HCT116 (cell line): ENCODE measurements at regions not wholly inside any gene's neighbourhood (a gene's known extent, or its start where the extent isn't known, plus 50 kb on each side); places are given as distances from the start of the nearest gene placed in this dataset.

Experiments used
- ATAC-seq: fragments of 200-7000 bp; cut with Tn5 transposase; 2 replicates; pipeline ENCODE4 v1.9.1; 2020; ENCODE audit warnings: mild to moderate bottlenecking, moderate library complexity
- BruUV-seq: library from RNA; stranded (reverse); fragments of 400-500 nt; replicated peaks from 2 replicates; lab custom pipeline; 2021; lab: Mats Ljungman, UMichigan
- CTCF ChIA-PET: fragments of 300-600 bp; sonication (Branson Sonifier 250); formaldehyde crosslinking; loops from one replicate; lab custom pipeline; 2021; ENCODE audit warnings: antibody characterized with exemption; lab: Charles Lee
- POLR2A ChIA-PET: fragments of 300-600, 350-600 bp; sonication (Branson Sonifier 250); formaldehyde crosslinking; loops from one replicate; lab custom pipeline; 2021; ENCODE audit warnings: antibody characterized with exemption; lab: Charles Lee
- RAD21 ChIA-PET, 2 experiments: fragments of 300-600 bp; sonication (Branson Sonifier 250); formaldehyde crosslinking; loops; one replicate each; lab custom pipeline; 2023; ENCODE audit warnings: low total read pairs in 2 of 2; ENCODE audit not compliant: uncharacterized antibody in 2 of 2, unreplicated experiment in 2 of 2, low non-redundant PET in 1 of 2; lab: Charles Lee
- DNase-seq: peaks from one replicate; pipeline ENCODE4 v3.0.0-alpha.2; 2010; ENCODE audit warnings: low read depth, low spot score
- H2AFZ ChIP-seq: fragments of 200-600 bp; shearing (Covaris generic), sonication (generic); 2 replicates; pipeline ENCODE4 v1.6.1; 2017; ENCODE audit warnings: low read depth, mixed run types, mixed read lengths, antibody characterized with exemption, low read length; ENCODE audit not compliant: poor library complexity, severe bottlenecking
- H3K27ac ChIP-seq: 2 replicates; pipeline ENCODE4 v1.5.1; 2012; ENCODE audit warnings: low read depth, low read length
- H3K27me3 ChIP-seq: fragments of 200-600 bp; sonication (generic); 2 replicates; pipeline ENCODE4 v1.6.1; 2016; ENCODE audit warnings: mixed run types, low read length, mixed read lengths; ENCODE audit not compliant: insufficient read depth
- H3K36me3 ChIP-seq, 2 experiments: fragments of 200-500 bp in 1 of 2; fragments of 200-600 bp in 1 of 2; sonication (Bioruptor generic) in 1 of 2; sonication (generic) in 1 of 2; 2 replicates each; pipeline versions ENCODE4 v1.5.1 to v1.6.1; 2014 to 2016; ENCODE audit warnings: low read length in 2 of 2, inconsistent platforms in 1 of 2, mixed read lengths in 1 of 2, mixed run types in 1 of 2; ENCODE audit not compliant: insufficient read depth in 2 of 2, control insufficient read depth in 1 of 2
- H3K4me1 ChIP-seq, 2 experiments: fragments of 200-600 bp in 1 of 2; sonication (generic) in 1 of 2; 2 replicates each; pipeline versions ENCODE4 v1.5.1 to v1.6.1; 2012 to 2017; ENCODE audit warnings: low read length in 2 of 2, inconsistent platforms in 1 of 2, mild to moderate bottlenecking in 1 of 2, mixed read lengths in 1 of 2, mixed run types in 1 of 2, moderate library complexity in 1 of 2; ENCODE audit not compliant: insufficient read depth in 2 of 2, control insufficient read depth in 1 of 2
- H3K4me2 ChIP-seq: fragments of 200-600 bp; sonication (generic); 2 replicates; pipeline ENCODE4 v1.6.1; 2017; ENCODE audit warnings: mixed run types, low read length, mixed read lengths
- H3K4me3 ChIP-seq, 2 experiments: fragments of 200-600 bp in 1 of 2; sonication (generic) in 1 of 2; replicated peaks in 1 of 2; 2 replicates each; pipeline ENCODE4 v1.5.1; 2011 to 2016; ENCODE audit warnings: low read length in 2 of 2, control low read depth in 1 of 2, low read depth in 1 of 2, mild to moderate bottlenecking in 1 of 2, mixed read lengths in 1 of 2, mixed run types in 1 of 2
- H3K79me2 ChIP-seq: fragments of 200-600 bp; sonication (generic); 2 replicates; pipeline ENCODE4 v1.6.1; 2017; ENCODE audit warnings: mild to moderate bottlenecking, mixed run types, low read length, moderate library complexity, mixed read lengths; ENCODE audit not compliant: insufficient read depth
- H3K9ac ChIP-seq: fragments of 200-600 bp; sonication (generic); 2 replicates; pipeline ENCODE4 v1.6.1; 2016; ENCODE audit warnings: low read length, mixed read lengths
- H3K9me2 ChIP-seq: fragments of 200-600 bp; sonication (generic), shearing (Covaris generic); 2 replicates; pipeline ENCODE4 v1.6.1; 2017; ENCODE audit warnings: mixed run types, mild to moderate bottlenecking, moderate library complexity; ENCODE audit not compliant: insufficient read depth
- H3K9me3 ChIP-seq, 2 experiments: fragments of 200-500 bp in 1 of 2; fragments of 200-600 bp in 1 of 2; sonication (Bioruptor generic) in 1 of 2; sonication (generic) in 1 of 2; 2 replicates each; pipeline ENCODE4 v1.6.1; 2014 to 2017; ENCODE audit warnings: low read length in 2 of 2, mixed read lengths in 2 of 2, inconsistent platforms in 1 of 2, low read depth in 1 of 2, mild to moderate bottlenecking in 1 of 2, mixed run types in 1 of 2, moderate library complexity in 1 of 2; ENCODE audit not compliant: control insufficient read depth in 1 of 2, insufficient read depth in 1 of 2
- H4K20me1 ChIP-seq: fragments of 200-600 bp; sonication (generic), shearing (Covaris generic); 2 replicates; pipeline ENCODE4 v1.6.1; 2017; ENCODE audit warnings: mixed run types, mild to moderate bottlenecking, moderate library complexity; ENCODE audit not compliant: insufficient read depth
- EGR1 ChIP-seq: IDR thresholded peaks from 2 replicates; pipeline ENCODE4 v1.6.1; 2012; ENCODE audit warnings: low read depth
- MAX ChIP-seq: IDR thresholded peaks from 2 replicates; pipeline ENCODE4 v1.6.1; 2012
- POLR2AphosphoS5 ChIP-seq: IDR thresholded peaks from 2 replicates; pipeline ENCODE4 v1.6.1; 2011; ENCODE audit warnings: mild to moderate bottlenecking, low read depth, low read length, moderate library complexity
- SP1 ChIP-seq: IDR thresholded peaks from 2 replicates; pipeline ENCODE4 v1.6.1; 2012; ENCODE audit warnings: low read depth
- ZNF274 ChIP-seq: fragments of 200-500 bp; sonication (Bioruptor generic); IDR thresholded peaks from 2 replicates; pipeline ENCODE4 v1.6.1; 2014; ENCODE audit warnings: mild to moderate bottlenecking, low read depth, low read length, inconsistent platforms
- intact Hi-C: fragments of 100-400 bp; cut with micrococcal nuclease; formaldehyde crosslinking; loops from 2 replicates; pipeline ENCODE4 v1.10.0; 2022
- TF ChIP-seq, protein P1 (sequence below): IDR thresholded peaks from 2 replicates; pipeline ENCODE4 v1.6.1; 2012; ENCODE audit warnings: low read depth

DNA sequence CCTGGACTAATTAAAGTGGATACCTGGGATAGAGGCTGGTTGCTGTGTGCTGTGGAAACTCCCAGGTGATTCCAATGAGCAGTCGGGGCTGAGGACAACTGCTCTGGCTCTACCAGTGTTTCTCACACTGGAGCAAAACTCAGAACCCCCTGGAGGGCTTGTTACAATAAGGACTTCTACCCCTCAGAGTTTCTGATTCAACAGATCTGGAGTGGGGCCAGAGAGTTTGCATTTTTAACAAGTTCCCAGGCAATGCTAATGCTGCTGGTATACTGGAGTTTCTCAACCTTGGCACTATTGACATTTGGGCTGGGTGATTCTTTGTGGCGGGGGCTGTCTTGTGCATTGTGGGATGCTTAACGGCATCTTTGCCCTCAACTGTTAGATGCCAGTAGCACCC lies 353.7 kb downstream of the MIAT start:
- no peaks in the 10 kb centered on the region for H3K4me1 ChIP-seq
- H3K9me3 ChIP-seq = no peaks in the 10 kb centered on the region
- no peaks in the 10 kb centered on the region for H3K36me3 ChIP-seq
- DNase-seq = no peak
- BruUV-seq = no TSS peak
- POLR2A ChIA-PET = no interaction called here
- no peaks in the 10 kb centered on the region for H3K79me2 ChIP-seq
- no peak for ATAC-seq
- no peak overlapping the region for H2AFZ ChIP-seq
- no peak overlapping the region for H3K27ac ChIP-seq
- H3K4me3 ChIP-seq = no peak overlapping the region
- H3K4me2 ChIP-seq = no peak overlapping the region
- RAD21 ChIA-PET = no interaction called here
- H3K27me3 ChIP-seq = peaks cover 45% of the 10 kb centered on the region
- H4K20me1 ChIP-seq = no peaks in the 10 kb centered on the region
- no peak overlapping the region for H3K9ac ChIP-seq
- TF ChIP-seq, protein P1, sequence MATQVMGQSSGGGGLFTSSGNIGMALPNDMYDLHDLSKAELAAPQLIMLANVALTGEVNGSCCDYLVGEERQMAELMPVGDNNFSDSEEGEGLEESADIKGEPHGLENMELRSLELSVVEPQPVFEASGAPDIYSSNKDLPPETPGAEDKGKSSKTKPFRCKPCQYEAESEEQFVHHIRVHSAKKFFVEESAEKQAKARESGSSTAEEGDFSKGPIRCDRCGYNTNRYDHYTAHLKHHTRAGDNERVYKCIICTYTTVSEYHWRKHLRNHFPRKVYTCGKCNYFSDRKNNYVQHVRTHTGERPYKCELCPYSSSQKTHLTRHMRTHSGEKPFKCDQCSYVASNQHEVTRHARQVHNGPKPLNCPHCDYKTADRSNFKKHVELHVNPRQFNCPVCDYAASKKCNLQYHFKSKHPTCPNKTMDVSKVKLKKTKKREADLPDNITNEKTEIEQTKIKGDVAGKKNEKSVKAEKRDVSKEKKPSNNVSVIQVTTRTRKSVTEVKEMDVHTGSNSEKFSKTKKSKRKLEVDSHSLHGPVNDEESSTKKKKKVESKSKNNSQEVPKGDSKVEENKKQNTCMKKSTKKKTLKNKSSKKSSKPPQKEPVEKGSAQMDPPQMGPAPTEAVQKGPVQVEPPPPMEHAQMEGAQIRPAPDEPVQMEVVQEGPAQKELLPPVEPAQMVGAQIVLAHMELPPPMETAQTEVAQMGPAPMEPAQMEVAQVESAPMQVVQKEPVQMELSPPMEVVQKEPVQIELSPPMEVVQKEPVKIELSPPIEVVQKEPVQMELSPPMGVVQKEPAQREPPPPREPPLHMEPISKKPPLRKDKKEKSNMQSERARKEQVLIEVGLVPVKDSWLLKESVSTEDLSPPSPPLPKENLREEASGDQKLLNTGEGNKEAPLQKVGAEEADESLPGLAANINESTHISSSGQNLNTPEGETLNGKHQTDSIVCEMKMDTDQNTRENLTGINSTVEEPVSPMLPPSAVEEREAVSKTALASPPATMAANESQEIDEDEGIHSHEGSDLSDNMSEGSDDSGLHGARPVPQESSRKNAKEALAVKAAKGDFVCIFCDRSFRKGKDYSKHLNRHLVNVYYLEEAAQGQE = no peak
- TF ChIP-seq POLR2AphosphoS5 (no peak), MAX (no peak), ZNF274 (no peak), EGR1 (no peak)
- TF ChIP-seq, all 23 proteins: peak for 0
- no peaks in the 10 kb centered on the region for H3K9me2 ChIP-seq
- intact Hi-C loops = no loop called here
- CTCF ChIA-PET = no interaction called here

- Histone ChIP-seq H3K4me1 (no peaks in the 10 kb centered on the region), H3K36me3 (no peaks in the 10 kb centered on the region), H3K9me3 (no peaks in the 10 kb centered on the region), H4K20me1 (no peaks in the 10 kb centered on the region), H3K4me2 (no peak overlapping the region), H3K4me3 (no peak overlapping the region), H3K27me3 (peaks cover 47% of the 10 kb centered on the region), H3K79me2 (no peaks in the 10 kb centered on the region), H3K9ac (no peak overlapping the region), H3K9me2 (no peaks in the 10 kb centered on the region), H2AFZ (no peak overlapping the region), H3K27ac (no peak overlapping the region)
- intact Hi-C loops = no loop called here
- no peak for TF ChIP-seq SP1
- ChIA-PET POLR2A (no interaction called here), RAD21 (no interaction called here), CTCF (no interaction called here)
- no peak for ATAC-seq
- no TSS peak for BruUV-seq
- DNase-seq = no peak
Measured at GRCh38 chr22:27011717-27012116, 354.3 kb downstream of the MIAT start.
